Neural cell (in vitro differentiated cells): ENCODE measurements at regions not wholly inside any gene's neighbourhood (a gene's known extent, or its start where the extent isn't known, plus 50 kb on each side); places are given as distances from the start of the nearest gene placed in this dataset.

ENCODE experiments used
- H2AFZ ChIP-seq: fragments of 200-600, 300-800 bp; sonication (generic), shearing (Covaris generic); 2 replicates; pipeline ENCODE4 v1.6.0; 2014; ENCODE audit warnings: low read depth, mild to moderate bottlenecking, antibody characterized with exemption, low read length, moderate library complexity
- H3F3A ChIP-seq: fragments of 200-600 bp; shearing (Covaris generic); 2 replicates; pipeline ENCODE4 v1.6.1; 2016; ENCODE audit warnings: mild to moderate bottlenecking, moderate library complexity, mixed read lengths, antibody characterized with exemption, low read length; ENCODE audit not compliant: insufficient read depth, poor library complexity, severe bottlenecking
- H3K27ac ChIP-seq: fragments of 200-600, 300-800 bp; sonication (generic), shearing (Covaris generic); 2 replicates; pipeline ENCODE4 v1.5.1; 2014; ENCODE audit warnings: mild to moderate bottlenecking, low read length, moderate library complexity
- H3K27me3 ChIP-seq: fragments of 300-800, 200-600 bp; sonication (generic), shearing (Covaris generic); 2 replicates; pipeline ENCODE4 v1.6.0; 2014; ENCODE audit warnings: mild to moderate bottlenecking, low read depth, low read length, moderate library complexity; ENCODE audit not compliant: insufficient read depth
- H3K36me3 ChIP-seq: fragments of 300-800, 200-600 bp; sonication (generic), shearing (Covaris generic); 2 replicates; pipeline ENCODE4 v1.5.1; 2014; ENCODE audit warnings: mild to moderate bottlenecking, antibody characterized with exemption, low read length, moderate library complexity; ENCODE audit not compliant: insufficient read depth
- H3K4me2 ChIP-seq: fragments of 300-800, 200-600 bp; sonication (generic), shearing (Covaris generic); 2 replicates; pipeline ENCODE4 v1.6.0; 2014; ENCODE audit warnings: mild to moderate bottlenecking, low read length
- H3K4me3 ChIP-seq: fragments of 300-800, 200-600 bp; sonication (generic), shearing (Covaris generic); 2 replicates; pipeline ENCODE4 v1.5.1; 2014; ENCODE audit warnings: mild to moderate bottlenecking, low read length, moderate library complexity
- H3K79me2 ChIP-seq: fragments of 200-600 bp; shearing (Covaris generic); replicated peaks from 2 replicates; pipeline ENCODE4 v1.6.0; 2014; ENCODE audit warnings: mild to moderate bottlenecking, low read length, moderate library complexity; ENCODE audit not compliant: insufficient read depth
- H3K9ac ChIP-seq: fragments of 300-800, 200-600 bp; sonication (generic), shearing (Covaris generic); 2 replicates; pipeline ENCODE4 v1.6.1; 2016; ENCODE audit warnings: mild to moderate bottlenecking, low read length, mixed read lengths
- H3K9me2 ChIP-seq: fragments of 200-600 bp; shearing (Covaris generic); 2 replicates; pipeline ENCODE4 v1.6.1; 2016; ENCODE audit warnings: mild to moderate bottlenecking, low read length, mixed read lengths; ENCODE audit not compliant: insufficient read depth
- H3K9me3 ChIP-seq: fragments of 200-600, 300-800 bp; sonication (generic), shearing (Covaris generic); 2 replicates; pipeline ENCODE4 v1.6.1; 2016; ENCODE audit warnings: mild to moderate bottlenecking, mixed run types, low read length, moderate library complexity, mixed read lengths
- H4K20me1 ChIP-seq: fragments of 200-600 bp; shearing (Covaris generic); 2 replicates; pipeline ENCODE4 v1.6.1; 2016; ENCODE audit warnings: mild to moderate bottlenecking, mixed run types; ENCODE audit not compliant: insufficient read depth
- EP300 ChIP-seq: fragments of 450-650 bp; conservative IDR thresholded peaks from 2 replicates; pipeline ENCODE4 v1.6.1; 2014; ENCODE audit warnings: antibody characterized with exemption, mild to moderate bottlenecking, moderate library complexity; ENCODE audit not compliant: poor library complexity, severe bottlenecking
- EZH2 ChIP-seq: fragments of 200-600, 300-800 bp; shearing (Covaris generic), sonication (generic); IDR thresholded peaks from 2 replicates; pipeline ENCODE4 v1.6.1; 2014; ENCODE audit warnings: antibody characterized with exemption, low read length, borderline replicate concordance, mild to moderate bottlenecking; ENCODE audit not compliant: insufficient read depth, poor library complexity, severe bottlenecking
- MXI1 ChIP-seq: fragments of 450-650 bp; conservative IDR thresholded peaks from 2 replicates; pipeline ENCODE4 v1.6.1; 2014; ENCODE audit warnings: antibody characterized with exemption, mild to moderate bottlenecking; ENCODE audit not compliant: poor library complexity, severe bottlenecking
- POLR2AphosphoS5 ChIP-seq: IDR thresholded peaks from 2 replicates; pipeline ENCODE4 v1.6.1; 2012
- RAD21 ChIP-seq: fragments of 450-650 bp; conservative IDR thresholded peaks from 2 replicates; pipeline ENCODE4 v1.6.1; 2014; ENCODE audit warnings: antibody characterized with exemption, mild to moderate bottlenecking, moderate library complexity
- SMC3 ChIP-seq: fragments of 450-650 bp; conservative IDR thresholded peaks from 2 replicates; pipeline ENCODE4 v1.6.1; 2014; ENCODE audit warnings: antibody characterized with exemption, mild to moderate bottlenecking, moderate library complexity; ENCODE audit not compliant: poor library complexity
- TAF1 ChIP-seq: IDR thresholded peaks from 2 replicates; pipeline ENCODE4 v1.6.1; 2012; ENCODE audit warnings: low read depth
- TF ChIP-seq, protein P1 (sequence below): IDR thresholded peaks from 2 replicates; pipeline ENCODE4 v1.6.1; 2012; ENCODE audit warnings: borderline replicate concordance
- TF ChIP-seq, protein P2 (sequence below): fragments of 450-650 bp; IDR thresholded peaks from 2 replicates; pipeline ENCODE4 v1.5.1; 2014; ENCODE audit warnings: antibody characterized with exemption, mild to moderate bottlenecking, moderate library complexity; ENCODE audit not compliant: poor library complexity, severe bottlenecking

DNA sequence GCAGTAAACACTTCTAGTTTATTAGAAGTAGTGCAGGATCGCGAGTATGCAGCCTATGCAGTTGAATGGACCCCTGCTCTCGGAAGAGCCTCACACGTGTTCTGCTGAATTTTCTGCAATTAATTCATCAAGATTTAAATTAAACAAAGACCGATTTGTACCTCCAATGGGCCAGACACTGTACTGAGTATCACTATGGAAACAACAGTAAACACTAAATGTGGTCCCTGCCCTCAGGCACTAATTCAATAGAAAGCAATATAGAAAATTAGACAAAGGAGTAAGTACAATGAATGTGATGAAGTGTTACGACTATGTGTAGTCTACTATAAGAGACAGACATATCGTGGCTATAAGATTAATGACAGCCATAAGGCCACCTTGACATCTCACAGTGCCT is 740.3 kb upstream of the FRG1 start:
- Histone ChIP-seq H3K9ac (no peak overlapping the region), H3K9me2 (no peaks in the 10 kb centered on the region), H3K27ac (no peak overlapping the region), H3K79me2 (no peaks in the 10 kb centered on the region), H2AFZ (no peak overlapping the region), H3K9me3 (no peaks in the 10 kb centered on the region), H3K4me3 (no peak overlapping the region), H3K27me3 (no peaks in the 10 kb centered on the region), H3F3A (no peaks in the 10 kb centered on the region), H3K4me2 (no peak overlapping the region), H3K36me3 (no peaks in the 10 kb centered on the region), H4K20me1 (no peaks in the 10 kb centered on the region)
- TF ChIP-seq, protein P1, sequence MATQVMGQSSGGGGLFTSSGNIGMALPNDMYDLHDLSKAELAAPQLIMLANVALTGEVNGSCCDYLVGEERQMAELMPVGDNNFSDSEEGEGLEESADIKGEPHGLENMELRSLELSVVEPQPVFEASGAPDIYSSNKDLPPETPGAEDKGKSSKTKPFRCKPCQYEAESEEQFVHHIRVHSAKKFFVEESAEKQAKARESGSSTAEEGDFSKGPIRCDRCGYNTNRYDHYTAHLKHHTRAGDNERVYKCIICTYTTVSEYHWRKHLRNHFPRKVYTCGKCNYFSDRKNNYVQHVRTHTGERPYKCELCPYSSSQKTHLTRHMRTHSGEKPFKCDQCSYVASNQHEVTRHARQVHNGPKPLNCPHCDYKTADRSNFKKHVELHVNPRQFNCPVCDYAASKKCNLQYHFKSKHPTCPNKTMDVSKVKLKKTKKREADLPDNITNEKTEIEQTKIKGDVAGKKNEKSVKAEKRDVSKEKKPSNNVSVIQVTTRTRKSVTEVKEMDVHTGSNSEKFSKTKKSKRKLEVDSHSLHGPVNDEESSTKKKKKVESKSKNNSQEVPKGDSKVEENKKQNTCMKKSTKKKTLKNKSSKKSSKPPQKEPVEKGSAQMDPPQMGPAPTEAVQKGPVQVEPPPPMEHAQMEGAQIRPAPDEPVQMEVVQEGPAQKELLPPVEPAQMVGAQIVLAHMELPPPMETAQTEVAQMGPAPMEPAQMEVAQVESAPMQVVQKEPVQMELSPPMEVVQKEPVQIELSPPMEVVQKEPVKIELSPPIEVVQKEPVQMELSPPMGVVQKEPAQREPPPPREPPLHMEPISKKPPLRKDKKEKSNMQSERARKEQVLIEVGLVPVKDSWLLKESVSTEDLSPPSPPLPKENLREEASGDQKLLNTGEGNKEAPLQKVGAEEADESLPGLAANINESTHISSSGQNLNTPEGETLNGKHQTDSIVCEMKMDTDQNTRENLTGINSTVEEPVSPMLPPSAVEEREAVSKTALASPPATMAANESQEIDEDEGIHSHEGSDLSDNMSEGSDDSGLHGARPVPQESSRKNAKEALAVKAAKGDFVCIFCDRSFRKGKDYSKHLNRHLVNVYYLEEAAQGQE = no peak
- TF ChIP-seq MXI1 (no peak), RAD21 (no peak), EZH2 (no peak), POLR2AphosphoS5 (no peak), TAF1 (no peak), SMC3 (no peak), EP300 (no peak)
- TF ChIP-seq, protein P2, sequence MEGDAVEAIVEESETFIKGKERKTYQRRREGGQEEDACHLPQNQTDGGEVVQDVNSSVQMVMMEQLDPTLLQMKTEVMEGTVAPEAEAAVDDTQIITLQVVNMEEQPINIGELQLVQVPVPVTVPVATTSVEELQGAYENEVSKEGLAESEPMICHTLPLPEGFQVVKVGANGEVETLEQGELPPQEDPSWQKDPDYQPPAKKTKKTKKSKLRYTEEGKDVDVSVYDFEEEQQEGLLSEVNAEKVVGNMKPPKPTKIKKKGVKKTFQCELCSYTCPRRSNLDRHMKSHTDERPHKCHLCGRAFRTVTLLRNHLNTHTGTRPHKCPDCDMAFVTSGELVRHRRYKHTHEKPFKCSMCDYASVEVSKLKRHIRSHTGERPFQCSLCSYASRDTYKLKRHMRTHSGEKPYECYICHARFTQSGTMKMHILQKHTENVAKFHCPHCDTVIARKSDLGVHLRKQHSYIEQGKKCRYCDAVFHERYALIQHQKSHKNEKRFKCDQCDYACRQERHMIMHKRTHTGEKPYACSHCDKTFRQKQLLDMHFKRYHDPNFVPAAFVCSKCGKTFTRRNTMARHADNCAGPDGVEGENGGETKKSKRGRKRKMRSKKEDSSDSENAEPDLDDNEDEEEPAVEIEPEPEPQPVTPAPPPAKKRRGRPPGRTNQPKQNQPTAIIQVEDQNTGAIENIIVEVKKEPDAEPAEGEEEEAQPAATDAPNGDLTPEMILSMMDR = no peak

DNA sequence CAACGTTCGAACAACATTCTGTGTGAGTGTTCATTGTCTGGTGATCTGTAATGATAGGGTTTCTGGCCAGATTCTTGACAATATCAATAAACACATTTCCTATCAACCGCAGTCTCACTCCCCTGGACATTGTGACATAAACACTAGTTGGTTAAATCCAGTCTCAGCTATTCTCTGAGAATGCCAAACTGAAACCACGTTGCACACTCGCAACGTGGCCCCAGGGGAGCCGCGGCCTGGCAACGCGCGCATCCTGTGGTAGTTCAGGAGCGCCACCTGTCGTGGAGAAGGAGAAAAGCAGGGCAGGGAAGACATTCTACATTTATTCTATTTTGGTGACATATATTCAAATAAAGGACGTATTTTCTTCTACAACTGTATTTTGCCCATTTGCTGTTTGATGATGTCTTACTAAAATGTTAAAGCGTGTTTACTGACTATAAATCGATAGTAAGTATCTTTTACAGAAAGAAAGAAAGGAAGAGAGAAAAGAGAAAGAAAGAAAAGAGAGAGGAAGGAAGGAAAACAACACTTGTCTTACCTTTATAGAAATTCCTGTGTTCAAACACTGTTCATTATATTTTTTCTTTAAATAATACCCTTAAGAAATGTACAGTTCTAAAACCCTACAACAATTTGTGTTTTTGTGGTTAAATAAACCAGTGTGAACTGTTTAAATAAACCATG is 738.3 kb upstream of the FRG1 start:
- TF ChIP-seq, protein P2 = peak; percentile 86
- TF ChIP-seq, protein P1 = no peak
- TF ChIP-seq POLR2AphosphoS5 = peak; percentile 31
- peak; percentile 81 for TF ChIP-seq SMC3
- TF ChIP-seq MXI1 = no peak
- TF ChIP-seq RAD21 = peak; percentile 87
- TF ChIP-seq EZH2 = no peak
- TF ChIP-seq TAF1 = no peak
- Histone ChIP-seq H3K79me2 (no peaks in the 10 kb centered on the region), H3F3A (no peaks in the 10 kb centered on the region), H2AFZ (no peak overlapping the region), H3K4me2 (no peak overlapping the region), H3K36me3 (no peaks in the 10 kb centered on the region), H3K9me2 (no peaks in the 10 kb centered on the region), H3K27ac (no peak overlapping the region), H3K4me3 (no peak overlapping the region), H3K27me3 (no peaks in the 10 kb centered on the region), H4K20me1 (no peaks in the 10 kb centered on the region), H3K9me3 (no peaks in the 10 kb centered on the region), H3K9ac (no peak overlapping the region)
